SK-N-SH (cell line): ENCODE measurements at regions not wholly inside any gene's neighbourhood (a gene's known extent, or its start where the extent isn't known, plus 50 kb on each side); places are given as distances from the start of the nearest gene placed in this dataset.

Source experiments
- CTCF ChIA-PET: fragments of 300-600, 350-600 bp; formaldehyde crosslinking; extraction: SDS; loops from one replicate; lab custom pipeline; 2021; lab: Yijun Ruan, JAX
- POLR2A ChIA-PET: fragments of 350-600 bp; sonication (Branson Sonifier 250); formaldehyde crosslinking; extraction: SDS; loops from one replicate; lab custom pipeline; 2020; ENCODE audit warnings: antibody characterized with exemption, inconsistent platforms; lab: Yijun Ruan, JAX
- DNase-seq: peaks from one replicate; pipeline ENCODE4 v3.0.0; 2012
- H2AFZ ChIP-seq: fragments of 200-600 bp; sonication (generic); 2 replicates; pipeline ENCODE4 v1.8.1; 2016; ENCODE audit warnings: antibody characterized with exemption, mild to moderate bottlenecking, low read depth
- H3F3A ChIP-seq: fragments of 200-600 bp; sonication (generic); replicated peaks from 2 replicates; pipeline ENCODE3; 2016; ENCODE audit warnings: antibody characterized with exemption, mild to moderate bottlenecking; ENCODE audit not compliant: insufficient read depth
- H3K27ac ChIP-seq, 2 experiments: fragments of 200-500 bp in 1 of 2; fragments of 200-600 bp in 1 of 2; sonication (Bioruptor generic) in 1 of 2; sonication (generic), shearing (Covaris generic) in 1 of 2; 2 replicates each; pipeline versions ENCODE4 v1.5.1 to v1.6.1; 2014 to 2016; ENCODE audit warnings: low read depth in 2 of 2, inconsistent platforms in 1 of 2, low read length in 1 of 2, mild to moderate bottlenecking in 1 of 2, mixed read lengths in 1 of 2
- H3K27me3 ChIP-seq: fragments of 200-600 bp; sonication (generic), shearing (Covaris generic); 2 replicates; pipeline ENCODE4 v1.6.1; 2016; ENCODE audit warnings: mixed run types; ENCODE audit not compliant: insufficient read depth
- H3K36me3 ChIP-seq, 2 experiments: fragments of 200-500 bp in 1 of 2; fragments of 200-600 bp in 1 of 2; sonication (Bioruptor generic) in 1 of 2; sonication (generic) in 1 of 2; replicated peaks in 1 of 2; 2 replicates each; pipeline versions ENCODE3 to v1.5.1; 2014 to 2016; ENCODE audit warnings: low read length in 1 of 2, mild to moderate bottlenecking in 1 of 2; ENCODE audit not compliant: insufficient read depth in 2 of 2, control insufficient read depth in 1 of 2
- H3K4me1 ChIP-seq, 2 experiments: fragments of 200-500 bp in 1 of 2; fragments of 200-600 bp in 1 of 2; sonication (Bioruptor generic) in 1 of 2; sonication (generic), shearing (Covaris generic) in 1 of 2; 2 replicates each; pipeline versions ENCODE4 v1.5.1 to v1.6.1; 2014 to 2016; ENCODE audit warnings: low read depth in 1 of 2, low read length in 1 of 2, mixed run types in 1 of 2; ENCODE audit not compliant: insufficient read depth in 2 of 2, control insufficient read depth in 1 of 2
- H3K4me2 ChIP-seq: fragments of 200-600 bp; sonication (generic), shearing (Covaris generic); 2 replicates; pipeline ENCODE4 v1.6.1; 2017; ENCODE audit warnings: mixed run types
- H3K4me3 ChIP-seq, 2 experiments: fragments of 200-500 bp in 1 of 2; fragments of 200-600 bp in 1 of 2; sonication (Bioruptor generic) in 1 of 2; sonication (generic), shearing (Covaris generic) in 1 of 2; 2 replicates each; pipeline versions ENCODE4 v1.5.1 to v1.8.1; 2014 to 2016; ENCODE audit warnings: low read depth in 2 of 2, inconsistent platforms in 1 of 2, low read length in 1 of 2, mild to moderate bottlenecking in 1 of 2, mixed read lengths in 1 of 2, moderate library complexity in 1 of 2
- H3K79me2 ChIP-seq: fragments of 200-600 bp; sonication (generic); 2 replicates; pipeline ENCODE4 v1.8.1; 2017; ENCODE audit warnings: mild to moderate bottlenecking; ENCODE audit not compliant: insufficient read depth
- H3K9ac ChIP-seq: fragments of 200-600 bp; sonication (generic); 2 replicates; pipeline ENCODE4 v1.6.1; 2017; ENCODE audit warnings: mixed run types
- H3K9me2 ChIP-seq: fragments of 200-600 bp; sonication (generic); 2 replicates; pipeline ENCODE4 v1.6.1; 2017; ENCODE audit warnings: mixed run types
- H3K9me3 ChIP-seq: fragments of 200-600 bp; sonication (generic); 2 replicates; pipeline ENCODE4 v1.6.1; 2017; ENCODE audit warnings: mixed run types, mild to moderate bottlenecking, moderate library complexity
- H4K20me1 ChIP-seq: fragments of 200-600 bp; sonication (generic); 2 replicates; pipeline ENCODE4 v1.6.1; 2017; ENCODE audit warnings: mild to moderate bottlenecking, mixed run types; ENCODE audit not compliant: insufficient read depth
- CHD2 ChIP-seq: fragments of 150-350 bp; IDR thresholded peaks from 2 replicates; pipeline ENCODE4 v1.6.1; 2018; ENCODE audit warnings: low read length; ENCODE audit not compliant: partially characterized antibody
- EP300 ChIP-seq, 2 experiments: IDR thresholded peaks; 2 replicates each; pipeline versions ENCODE4 v1.4.0 to v1.6.1; 2012; ENCODE audit warnings: borderline replicate concordance in 1 of 2, low read depth in 1 of 2, low read length in 1 of 2
- EZH2phosphoT487 ChIP-seq: fragments of 200-600 bp; sonication (generic); IDR thresholded peaks from 2 replicates; pipeline ENCODE4 v1.6.1; 2017; ENCODE audit warnings: low read depth, mixed run types, mild to moderate bottlenecking, antibody characterized with exemption, moderate library complexity, borderline replicate concordance
- FOSL2 ChIP-seq: IDR thresholded peaks from 2 replicates; pipeline ENCODE4 v1.4.0; 2012; ENCODE audit warnings: low read depth, mild to moderate bottlenecking, moderate library complexity, borderline replicate concordance
- FOXJ3 ChIP-seq: sonication (generic); formaldehyde crosslinking; IDR thresholded peaks from 2 replicates; pipeline ENCODE4 v1.5.1; 2020; ENCODE audit warnings: mild to moderate bottlenecking, missing genetic modification reagents
- JUND ChIP-seq: IDR thresholded peaks from 2 replicates; pipeline ENCODE4 v1.4.0; 2012
- MEF2A ChIP-seq: IDR thresholded peaks from 2 replicates; pipeline ENCODE4 v1.4.0; 2012; ENCODE audit warnings: low read depth, borderline replicate concordance
- RCOR1 ChIP-seq: fragments of 150-350 bp; IDR thresholded peaks from 2 replicates; pipeline ENCODE4 v1.6.1; 2017; ENCODE audit warnings: antibody characterized with exemption, low read length
- RFX5 ChIP-seq: IDR thresholded peaks from 2 replicates; pipeline ENCODE4 v1.6.1; 2012; ENCODE audit warnings: mild to moderate bottlenecking, improper control_type of control experiment, low read length
- RXRA ChIP-seq: IDR thresholded peaks from 2 replicates; pipeline ENCODE4 v1.4.0; 2012; ENCODE audit warnings: low read depth, mild to moderate bottlenecking, borderline replicate concordance
- SMC3 ChIP-seq: IDR thresholded peaks from 2 replicates; pipeline ENCODE4 v1.6.1; 2012; ENCODE audit warnings: low read depth, low read length, improper control_type of control experiment
- TCF12 ChIP-seq: IDR thresholded peaks from 2 replicates; pipeline ENCODE4 v1.4.0; 2012
- WGBS: methylation state at CpG from one replicate; pipeline ENCODE4 v1.1.6; 2017; ENCODE audit warnings: low lambda C conversion rate; 5-methylcytosine and 5-hydroxymethylcytosine counted together
- TF ChIP-seq, protein P1 (sequence below): IDR thresholded peaks from 2 replicates; pipeline ENCODE4 v1.4.0; 2012; ENCODE audit warnings: low read depth
- TF ChIP-seq, protein P2 (sequence below): IDR thresholded peaks from 2 replicates; pipeline ENCODE4; 2012
- TF ChIP-seq, protein P3 (sequence below): fragments of 200-600 bp; sonication (generic); IDR thresholded peaks from 2 replicates; pipeline ENCODE4 v1.6.1; 2017; ENCODE audit warnings: antibody characterized with exemption, mild to moderate bottlenecking, moderate library complexity
- TF ChIP-seq, protein P4 (sequence below): fragments of 150-350 bp; IDR thresholded peaks from 2 replicates; pipeline ENCODE4 v1.6.1; 2017; ENCODE audit warnings: antibody characterized with exemption, low read length, low read depth, borderline replicate concordance

DNA sequence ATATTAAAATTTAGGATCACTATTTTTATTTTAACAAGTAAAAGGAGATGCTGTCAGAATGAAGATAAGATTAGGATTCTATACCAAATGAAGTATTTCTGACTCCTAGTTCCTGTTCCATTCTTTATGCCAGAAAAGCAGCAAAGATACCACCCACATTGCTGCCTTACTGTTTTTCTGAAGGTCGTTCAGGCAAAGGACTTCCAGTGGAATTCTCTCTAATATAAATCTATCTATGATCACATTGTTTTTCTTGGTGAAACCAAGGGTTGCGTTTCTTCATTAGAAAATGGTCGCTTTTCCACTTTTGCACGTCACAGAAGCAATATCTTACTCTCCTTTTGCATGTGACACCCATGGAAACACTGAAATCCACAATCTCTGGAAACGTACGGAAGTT lies 594.8 kb upstream of the ADGRL2 start:
- Histone ChIP-seq H4K20me1 (no peaks in the 10 kb centered on the region), H3K79me2 (no peaks in the 10 kb centered on the region)
- TF ChIP-seq FOXJ3 (no peak), TCF12 (no peak), SMC3 (no peak), JUND (no peak), EP300 (IDR thresholded peaks at IDR 0.05; ENCODE audit: borderline replicate concordance in 1 of 2, low read depth in 1 of 2, low read length in 1 of 2) (no peak), MEF2A (no peak), FOSL2 (no peak), EZH2phosphoT487 (no peak)
- TF ChIP-seq, protein P1, sequence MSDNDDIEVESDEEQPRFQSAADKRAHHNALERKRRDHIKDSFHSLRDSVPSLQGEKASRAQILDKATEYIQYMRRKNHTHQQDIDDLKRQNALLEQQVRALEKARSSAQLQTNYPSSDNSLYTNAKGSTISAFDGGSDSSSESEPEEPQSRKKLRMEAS = no peak
- TF ChIP-seq, protein P2, sequence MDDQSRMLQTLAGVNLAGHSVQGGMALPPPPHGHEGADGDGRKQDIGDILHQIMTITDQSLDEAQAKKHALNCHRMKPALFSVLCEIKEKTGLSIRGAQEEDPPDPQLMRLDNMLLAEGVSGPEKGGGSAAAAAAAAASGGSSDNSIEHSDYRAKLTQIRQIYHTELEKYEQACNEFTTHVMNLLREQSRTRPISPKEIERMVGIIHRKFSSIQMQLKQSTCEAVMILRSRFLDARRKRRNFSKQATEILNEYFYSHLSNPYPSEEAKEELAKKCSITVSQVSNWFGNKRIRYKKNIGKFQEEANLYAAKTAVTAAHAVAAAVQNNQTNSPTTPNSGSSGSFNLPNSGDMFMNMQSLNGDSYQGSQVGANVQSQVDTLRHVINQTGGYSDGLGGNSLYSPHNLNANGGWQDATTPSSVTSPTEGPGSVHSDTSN = no peak
- TF ChIP-seq, all 33 proteins: peak for 0
- WGBS = 78% methylated on average over 6 of the region's 6 CpGs
- Histone ChIP-seq H3F3A (no peaks in the 10 kb centered on the region), H3K9me3 (no peaks in the 10 kb centered on the region), H3K9me2 (no peaks in the 10 kb centered on the region), H3K4me1 (no peaks in the 10 kb centered on the region; a peak in 1 of 4 replicates), H3K27me3 (no peaks in the 10 kb centered on the region), H3K4me3 (no peak overlapping the region), H3K27ac (no peak overlapping the region), H2AFZ (no peak overlapping the region), H3K36me3 (no peaks in the 10 kb centered on the region), H3K4me2 (no peak overlapping the region), H3K9ac (no peak overlapping the region)
- CTCF ChIA-PET = no interaction called here
- POLR2A ChIA-PET = no interaction called here
- DNase-seq = no peak

DNA sequence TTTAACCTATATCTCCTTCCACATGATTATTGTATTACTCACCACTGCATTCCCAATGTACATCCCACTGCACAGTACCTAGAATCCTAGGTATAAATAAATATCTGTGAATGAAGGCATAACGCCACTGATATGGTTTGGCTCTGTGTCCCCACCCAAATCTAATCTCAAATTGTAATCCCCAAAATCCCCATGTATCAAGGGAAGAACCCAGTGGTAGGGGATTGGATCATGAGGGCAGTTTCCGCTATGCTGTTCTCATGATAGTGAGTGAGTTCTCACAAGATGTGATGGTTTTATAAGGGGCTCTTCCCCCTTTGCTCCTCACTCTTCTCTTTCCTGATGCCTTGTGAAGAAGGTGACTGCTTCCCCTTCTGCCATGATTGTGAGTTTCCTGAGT lies 599.0 kb upstream of the ADGRL2 start:
- 83% methylated on average over 2 of the region's 2 CpGs for WGBS
- H3F3A ChIP-seq = no peaks in the 10 kb centered on the region
- no peaks in the 10 kb centered on the region for H4K20me1 ChIP-seq
- H3K9me3 ChIP-seq = no peaks in the 10 kb centered on the region
- no peaks in the 10 kb centered on the region for H3K4me1 ChIP-seq
- H3K36me3 ChIP-seq = no peaks in the 10 kb centered on the region
- no peak overlapping the region for H2AFZ ChIP-seq
- H3K4me3 ChIP-seq = no peak overlapping the region
- H3K79me2 ChIP-seq = no peaks in the 10 kb centered on the region
- CTCF ChIA-PET = no interaction called here
- no peak for DNase-seq
- no peak overlapping the region for H3K9ac ChIP-seq
- H3K4me2 ChIP-seq = no peak overlapping the region
- TF ChIP-seq SMC3 = no peak
- TF ChIP-seq CHD2 = no peak
- TF ChIP-seq RCOR1 = no peak
- TF ChIP-seq, protein P3, sequence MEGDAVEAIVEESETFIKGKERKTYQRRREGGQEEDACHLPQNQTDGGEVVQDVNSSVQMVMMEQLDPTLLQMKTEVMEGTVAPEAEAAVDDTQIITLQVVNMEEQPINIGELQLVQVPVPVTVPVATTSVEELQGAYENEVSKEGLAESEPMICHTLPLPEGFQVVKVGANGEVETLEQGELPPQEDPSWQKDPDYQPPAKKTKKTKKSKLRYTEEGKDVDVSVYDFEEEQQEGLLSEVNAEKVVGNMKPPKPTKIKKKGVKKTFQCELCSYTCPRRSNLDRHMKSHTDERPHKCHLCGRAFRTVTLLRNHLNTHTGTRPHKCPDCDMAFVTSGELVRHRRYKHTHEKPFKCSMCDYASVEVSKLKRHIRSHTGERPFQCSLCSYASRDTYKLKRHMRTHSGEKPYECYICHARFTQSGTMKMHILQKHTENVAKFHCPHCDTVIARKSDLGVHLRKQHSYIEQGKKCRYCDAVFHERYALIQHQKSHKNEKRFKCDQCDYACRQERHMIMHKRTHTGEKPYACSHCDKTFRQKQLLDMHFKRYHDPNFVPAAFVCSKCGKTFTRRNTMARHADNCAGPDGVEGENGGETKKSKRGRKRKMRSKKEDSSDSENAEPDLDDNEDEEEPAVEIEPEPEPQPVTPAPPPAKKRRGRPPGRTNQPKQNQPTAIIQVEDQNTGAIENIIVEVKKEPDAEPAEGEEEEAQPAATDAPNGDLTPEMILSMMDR = no peak
- TF ChIP-seq EZH2phosphoT487 = no peak
- no peak for TF ChIP-seq RFX5
- TF ChIP-seq, protein P2 = no peak
- TF ChIP-seq, protein P4, sequence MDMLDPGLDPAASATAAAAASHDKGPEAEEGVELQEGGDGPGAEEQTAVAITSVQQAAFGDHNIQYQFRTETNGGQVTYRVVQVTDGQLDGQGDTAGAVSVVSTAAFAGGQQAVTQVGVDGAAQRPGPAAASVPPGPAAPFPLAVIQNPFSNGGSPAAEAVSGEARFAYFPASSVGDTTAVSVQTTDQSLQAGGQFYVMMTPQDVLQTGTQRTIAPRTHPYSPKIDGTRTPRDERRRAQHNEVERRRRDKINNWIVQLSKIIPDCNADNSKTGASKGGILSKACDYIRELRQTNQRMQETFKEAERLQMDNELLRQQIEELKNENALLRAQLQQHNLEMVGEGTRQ = no peak
- TF ChIP-seq RXRA = no peak
- no peaks in the 10 kb centered on the region for H3K9me2 ChIP-seq
- no peak overlapping the region for H3K27ac ChIP-seq
- no peaks in the 10 kb centered on the region for H3K27me3 ChIP-seq
- POLR2A ChIA-PET = no interaction called here
